K562 (cell line): ENCODE measurements at regions not wholly inside any gene's neighbourhood (a gene's known extent, or its start where the extent isn't known, plus 50 kb on each side); places are given as distances from the start of the nearest gene placed in this dataset.

Source experiments
- ATAC-seq: fragments of 200-7000 bp; cut with Tn5 transposase; 3 replicates; pipeline ENCODE4 v1.9.1; 2020; ENCODE audit warnings: moderate library complexity
- BruUV-seq: library from RNA; stranded (reverse); fragments of 400-500 nt; replicated peaks from 2 replicates; lab custom pipeline; 2021; lab: Mats Ljungman, UMichigan
- CTCF ChIA-PET: fragments of 300-600 bp; formaldehyde crosslinking; extraction: SDS; loops from one replicate; lab custom pipeline; 2021; ENCODE audit warnings: low intra/inter-chr PET ratio; lab: Yijun Ruan, JAX
- POLR2A ChIA-PET: fragments of 300-600, 350-650 bp; sonication (Branson Sonifier 250); formaldehyde crosslinking; extraction: SDS; loops from one replicate; lab custom pipeline; 2021; ENCODE audit warnings: antibody characterized with exemption, inconsistent platforms; lab: Yijun Ruan, JAX
- DNase-seq, 4 experiments: peaks; one replicate each; pipeline versions ENCODE4 v3.0.0 to v3.0.0-alpha.2; 2011 to 2018; ENCODE audit warnings: low spot score in 3 of 4, mixed read lengths in 3 of 4; ENCODE audit errors: extremely low read depth in 1 of 4
- FAIRE-seq: peaks from 2 replicates; lab custom pipeline; 2011; peaks lifted over from hg19 to GRCh38; lab: Jason Lieb, UNC
- H2AFZ ChIP-seq: 2 replicates; pipeline ENCODE4 v1.6.0; 2011; ENCODE audit warnings: low read depth, low read length, control low read depth, inconsistent platforms
- H3K27ac ChIP-seq: fragments of 200-600 bp; 3 replicates; pipeline ENCODE4 v1.8.0; 2011; ENCODE audit warnings: low read depth, mild to moderate bottlenecking, control low read depth, inconsistent platforms, low read length, moderate library complexity, mixed read lengths; ENCODE audit errors: extremely low read depth
- H3K27me3 ChIP-seq, 2 experiments: fragments of 300-600 bp in 1 of 2; 2 replicates in 1 of 2; 3 replicates in 1 of 2; pipeline versions ENCODE4 v1.6.0 to v1.8.0; 2011; ENCODE audit warnings: inconsistent platforms in 2 of 2, low read length in 2 of 2, mild to moderate bottlenecking in 1 of 2, mixed read lengths in 1 of 2, moderate library complexity in 1 of 2; ENCODE audit not compliant: control insufficient read depth in 2 of 2, insufficient read depth in 2 of 2
- H3K36me3 ChIP-seq: fragments of 300-600 bp; 3 replicates; pipeline ENCODE4 v1.8.0; 2011; ENCODE audit warnings: mild to moderate bottlenecking, low read length, inconsistent platforms; ENCODE audit not compliant: control insufficient read depth, insufficient read depth
- H3K4me1 ChIP-seq, 2 experiments: fragments of 200-600 bp in 1 of 2; replicated peaks in 1 of 2; 2 replicates in 1 of 2; 3 replicates in 1 of 2; pipeline versions ENCODE4 v1.5.1 to v1.8.0; 2011; ENCODE audit warnings: inconsistent platforms in 2 of 2, low read length in 2 of 2, mild to moderate bottlenecking in 1 of 2, mixed read lengths in 1 of 2, moderate library complexity in 1 of 2; ENCODE audit not compliant: control insufficient read depth in 2 of 2, insufficient read depth in 2 of 2
- H3K4me2 ChIP-seq: 2 replicates; pipeline ENCODE4 v1.6.1; 2011; ENCODE audit warnings: low read length, control low read depth, inconsistent platforms, mixed read lengths; ENCODE audit not compliant: insufficient read depth
- H3K4me3 ChIP-seq: fragments of 200-600 bp; sonication (generic), shearing (Covaris generic); 2 replicates; pipeline ENCODE4 v1.5.1; 2016; ENCODE audit warnings: control low read depth, inconsistent platforms
- H3K79me2 ChIP-seq: fragments of 200-600 bp; 3 replicates; pipeline ENCODE4 v1.8.0; 2011; ENCODE audit warnings: low read length, inconsistent platforms; ENCODE audit not compliant: control insufficient read depth, insufficient read depth
- H3K9ac ChIP-seq, 2 experiments: 2 replicates each; pipeline versions ENCODE4 v1.6.0 to v1.6.1; 2011; ENCODE audit warnings: low read depth in 2 of 2, low read length in 2 of 2, control low read depth in 1 of 2, inconsistent platforms in 1 of 2, mild to moderate bottlenecking in 1 of 2, mixed read lengths in 1 of 2; ENCODE audit not compliant: insufficient read depth in 1 of 2
- H3K9me1 ChIP-seq: one replicate; pipeline ENCODE4 v1.6.0; 2011; ENCODE audit warnings: inconsistent platforms, mild to moderate bottlenecking, low read length, moderate library complexity; ENCODE audit not compliant: control insufficient read depth, insufficient read depth
- H3K9me3 ChIP-seq: replicated peaks from 2 replicates; pipeline ENCODE4 v1.5.1; 2011; ENCODE audit warnings: low read depth, low read length, inconsistent platforms; ENCODE audit not compliant: control insufficient read depth, insufficient read depth
- H4K20me1 ChIP-seq: replicated peaks from 2 replicates; pipeline ENCODE4 v1.6.1; 2011; ENCODE audit warnings: low read length, inconsistent platforms, mixed read lengths; ENCODE audit not compliant: control insufficient read depth, insufficient read depth
- CTCFL ChIP-seq: IDR thresholded peaks from 2 replicates; pipeline ENCODE4 v1.6.1; 2011; ENCODE audit warnings: borderline replicate concordance, low read depth, mild to moderate bottlenecking, moderate library complexity, low read length; ENCODE audit not compliant: insufficient read depth, poor library complexity, severe bottlenecking
- ERF ChIP-seq: fragments of 450-650 bp; formaldehyde crosslinking; IDR thresholded peaks from 2 replicates; pipeline ENCODE4 v1.4.0; 2020; ENCODE audit warnings: mild to moderate bottlenecking, mixed read lengths
- JUND ChIP-seq, 2 experiments: IDR thresholded peaks; 2 replicates in 1 of 2; 3 replicates in 1 of 2; pipeline ENCODE4 v1.6.1; 2011; ENCODE audit warnings: borderline replicate concordance in 2 of 2, low read depth in 2 of 2, low read length in 2 of 2, improper control_type of control experiment in 1 of 2, missing biosample characterization in 1 of 2, missing genetic modification characterization in 1 of 2, missing genetic modification reagents in 1 of 2
- KAT8 ChIP-seq: fragments of 450-650 bp; IDR thresholded peaks from 2 replicates; pipeline ENCODE4 v1.6.1; 2016; ENCODE audit warnings: low read depth, mild to moderate bottlenecking
- NFIX ChIP-seq: fragments of 250-450 bp; sonication (Bioruptor Pico); IDR thresholded peaks from 2 replicates; pipeline ENCODE4 v1.4.0; 2020; ENCODE audit warnings: low read depth, mild to moderate bottlenecking, moderate library complexity
- ZNF280B ChIP-seq: fragments of 250-450 bp; sonication (Bioruptor Pico); IDR thresholded peaks from 2 replicates; pipeline ENCODE4 v1.5.1; 2021; ENCODE audit warnings: mild to moderate bottlenecking
- WGBS: fragments of 100-300 bp; shearing (Covaris generic); methylation state at CpG from one replicate; pipeline ENCODE4 v1.1.6; 2016; ENCODE audit warnings: low coverage, mixed read lengths; ENCODE audit not compliant: insufficient coverage; ENCODE audit errors: missing lambda C conversion rate; 5-methylcytosine and 5-hydroxymethylcytosine counted together
- in situ Hi-C: fragments of 300-500 bp; cut with MboI; formaldehyde crosslinking; loops from 4 replicates; pipeline ENCODE4 v1.15.0; 2018; ENCODE audit warnings: inconsistent platforms, mixed read lengths
- intact Hi-C: fragments of 100-400 bp; cut with micrococcal nuclease; formaldehyde crosslinking; loops from 2 replicates; pipeline ENCODE4 v1.14.2; 2022
- TF ChIP-seq, protein P1 (sequence below): fragments of 450-650 bp; conservative IDR thresholded peaks from 2 replicates; pipeline ENCODE4 v1.6.1; 2016; ENCODE audit warnings: missing genetic modification characterization, low read depth, mild to moderate bottlenecking, control low read depth, missing compliant biosample characterization

DNA sequence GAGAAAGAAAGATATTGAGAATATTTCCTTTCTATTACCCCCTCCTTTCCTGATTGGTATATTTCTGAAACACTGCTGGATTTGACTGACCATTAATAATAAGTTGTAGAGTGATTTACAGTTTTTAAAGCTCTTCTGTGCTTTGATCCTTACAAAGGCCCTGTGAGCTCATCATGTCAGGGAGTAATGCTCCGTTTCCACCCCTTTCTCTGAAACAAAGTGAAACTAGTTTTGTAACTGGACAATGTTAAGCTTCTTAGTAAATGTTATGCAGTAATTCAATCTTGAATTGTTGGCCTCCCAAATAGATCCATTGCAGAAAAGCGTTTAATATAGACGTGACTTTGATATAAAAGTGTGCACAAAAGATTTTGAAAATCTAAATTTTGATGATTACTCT, 190.1 kb upstream of the GNPDA2 start:
- no TSS peak for BruUV-seq
- in situ Hi-C loops: no loop called here
- TF ChIP-seq, protein P1, sequence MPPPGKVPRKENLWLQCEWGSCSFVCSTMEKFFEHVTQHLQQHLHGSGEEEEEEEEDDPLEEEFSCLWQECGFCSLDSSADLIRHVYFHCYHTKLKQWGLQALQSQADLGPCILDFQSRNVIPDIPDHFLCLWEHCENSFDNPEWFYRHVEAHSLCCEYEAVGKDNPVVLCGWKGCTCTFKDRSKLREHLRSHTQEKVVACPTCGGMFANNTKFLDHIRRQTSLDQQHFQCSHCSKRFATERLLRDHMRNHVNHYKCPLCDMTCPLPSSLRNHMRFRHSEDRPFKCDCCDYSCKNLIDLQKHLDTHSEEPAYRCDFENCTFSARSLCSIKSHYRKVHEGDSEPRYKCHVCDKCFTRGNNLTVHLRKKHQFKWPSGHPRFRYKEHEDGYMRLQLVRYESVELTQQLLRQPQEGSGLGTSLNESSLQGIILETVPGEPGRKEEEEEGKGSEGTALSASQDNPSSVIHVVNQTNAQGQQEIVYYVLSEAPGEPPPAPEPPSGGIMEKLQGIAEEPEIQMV (tag): no peak
- TF ChIP-seq JUND (IDR thresholded peaks at IDR 0.05; ENCODE audit: borderline replicate concordance, low read depth, low read length) (no peak), JUND (tag; IDR thresholded peaks at IDR 0.05; ENCODE audit: borderline replicate concordance, low read depth, low read length) (no peak), NFIX (CRISPR knock-in tag) (no peak), CTCFL (no peak), ERF (CRISPR knock-in tag) (no peak), KAT8 (no peak), ZNF280B (CRISPR knock-in tag) (no peak)

More for the DNA sequence above, 190.1 kb upstream of the GNPDA2 start:
- H3K4me3 ChIP-seq: no peak overlapping the region
- WGBS: 3% methylated on average over 3 of the region's 3 CpGs
- H3K27me3 ChIP-seq: no peaks in the 10 kb centered on the region
- H4K20me1 ChIP-seq: no peaks in the 10 kb centered on the region
- H2AFZ ChIP-seq: no peak overlapping the region
- no peak overlapping the region for H3K27ac ChIP-seq
- H3K9me3 ChIP-seq: no peaks in the 10 kb centered on the region
- no peak for FAIRE-seq
- DNase-seq: no peak
- H3K4me2 ChIP-seq: no peak overlapping the region
- H3K9me1 ChIP-seq: no peaks in the 10 kb centered on the region
- no peak overlapping the region for H3K9ac ChIP-seq
- ChIA-PET CTCF (no interaction called here), POLR2A (no interaction called here)
- no peaks in the 10 kb centered on the region for H3K4me1 ChIP-seq
- ATAC-seq: no peak
- no peaks in the 10 kb centered on the region for H3K36me3 ChIP-seq
- intact Hi-C loops: no loop called here
- no peaks in the 10 kb centered on the region for H3K79me2 ChIP-seq
